DMS 273 treated with DMSO at 0.1 percent for 48 hours (cell line): ENCODE measurements at regions not wholly inside any gene's neighbourhood (a gene's known extent, or its start where the extent isn't known, plus 50 kb on each side); places are given as distances from the start of the nearest gene placed in this dataset.
"Not testable (repeated sequence)": the region's sequence is repeated elsewhere in the genome, so short reads cannot be mapped to it uniquely, and the experiment has no call there.

ENCODE experiments used
- DNase-seq: peaks from one replicate; lab custom pipeline; 2025; lab: John Stamatoyannopoulos, UW

DNA sequence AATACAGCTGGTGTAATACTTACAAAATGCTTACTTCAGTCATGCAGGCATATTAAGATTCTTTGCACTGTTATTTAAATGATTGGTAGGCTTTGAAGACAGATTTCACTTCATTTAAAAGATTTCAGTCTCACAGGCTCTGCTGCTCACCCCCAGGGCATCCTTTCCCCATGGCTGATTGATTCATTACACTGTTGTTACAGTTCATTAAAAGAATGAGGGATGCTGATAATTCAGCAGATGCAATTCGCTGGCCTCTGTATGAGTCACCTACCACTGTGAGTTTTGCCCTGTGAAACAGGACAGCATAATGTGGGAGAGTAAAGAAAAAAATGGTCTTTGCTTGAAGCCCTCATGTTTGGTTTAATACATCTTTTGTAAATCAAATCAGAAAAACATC lies 246.9 kb downstream of the CYLC2 start:
- DNase-seq = no peak

DNA sequence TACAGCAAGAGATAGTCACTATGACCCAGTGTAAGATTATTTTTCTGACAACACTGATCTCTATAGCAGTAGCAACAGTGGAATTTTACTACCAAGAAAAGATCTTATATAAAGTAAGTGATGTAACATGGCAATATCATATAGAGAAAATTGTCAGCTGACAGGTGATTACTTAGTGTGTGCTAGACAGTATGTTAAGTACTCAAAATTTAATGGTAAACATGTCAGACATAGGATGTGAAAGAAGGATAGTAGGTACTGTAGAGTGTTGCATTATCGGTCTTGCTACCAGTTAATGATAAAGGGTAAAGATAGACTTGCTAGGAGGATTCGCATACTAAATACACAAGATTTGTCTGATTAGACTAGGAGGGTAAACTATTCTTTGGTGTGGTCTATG lies 247.4 kb downstream of the CYLC2 start:
- no peak for DNase-seq

DNA sequence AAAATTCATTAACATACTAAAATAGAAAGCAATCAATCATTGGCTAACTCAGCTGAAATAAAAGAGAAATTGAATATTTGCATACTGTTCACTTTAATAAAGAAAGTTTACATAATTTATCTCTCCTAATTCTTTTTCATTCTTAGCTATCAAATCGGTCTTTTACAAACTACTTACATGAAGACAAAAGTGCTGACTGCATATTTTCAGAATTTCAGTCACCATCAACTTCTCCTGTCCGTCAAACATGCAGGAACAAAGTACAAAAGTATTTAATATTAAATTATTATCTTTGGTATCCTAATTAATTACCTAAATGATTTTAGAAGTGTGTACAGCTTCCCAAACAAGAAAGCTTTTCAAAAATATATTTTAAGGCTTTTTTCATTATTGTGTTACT lies 248.4 kb downstream of the CYLC2 start:
- DNase-seq = no peak

DNA sequence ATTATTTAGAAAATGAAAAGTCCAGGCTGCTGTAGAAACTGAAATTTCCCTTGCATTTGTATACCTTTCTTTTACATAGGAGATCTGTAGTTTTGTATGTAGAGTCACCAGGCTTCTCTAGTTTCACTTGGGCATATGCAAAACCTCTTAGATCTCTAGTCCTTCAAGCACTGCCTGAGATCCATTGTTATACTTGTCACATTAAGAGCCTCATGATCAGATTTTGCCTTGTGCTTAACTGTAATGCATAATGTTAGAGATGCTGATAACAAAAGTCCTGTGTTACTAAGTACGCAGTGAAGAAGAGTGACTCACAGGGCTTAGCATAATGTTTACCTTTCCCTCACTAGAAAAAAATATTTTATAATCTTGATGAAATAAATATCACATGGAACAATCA lies 250.2 kb downstream of the CYLC2 start:
- DNase-seq = no peak

DNA sequence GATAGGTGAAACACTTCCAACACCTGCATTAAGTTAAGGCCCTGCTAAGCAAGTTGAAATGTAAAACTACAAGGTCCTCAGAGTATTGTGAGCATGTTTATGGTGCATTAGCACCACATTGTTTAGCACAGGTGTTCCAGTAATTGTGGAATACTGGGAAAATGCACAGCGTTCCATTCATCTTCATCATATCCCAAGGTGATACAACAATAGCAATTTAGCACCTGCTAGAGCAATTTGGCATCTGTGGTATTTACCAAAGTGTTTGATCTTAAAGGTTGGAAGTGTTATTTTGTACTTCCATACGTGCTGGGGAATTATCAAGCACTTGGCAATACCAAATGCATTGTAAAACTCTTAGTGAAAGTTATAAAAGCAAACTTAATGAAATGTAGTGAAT lies 266.8 kb downstream of the CYLC2 start:
- DNase-seq = no peak

DNA sequence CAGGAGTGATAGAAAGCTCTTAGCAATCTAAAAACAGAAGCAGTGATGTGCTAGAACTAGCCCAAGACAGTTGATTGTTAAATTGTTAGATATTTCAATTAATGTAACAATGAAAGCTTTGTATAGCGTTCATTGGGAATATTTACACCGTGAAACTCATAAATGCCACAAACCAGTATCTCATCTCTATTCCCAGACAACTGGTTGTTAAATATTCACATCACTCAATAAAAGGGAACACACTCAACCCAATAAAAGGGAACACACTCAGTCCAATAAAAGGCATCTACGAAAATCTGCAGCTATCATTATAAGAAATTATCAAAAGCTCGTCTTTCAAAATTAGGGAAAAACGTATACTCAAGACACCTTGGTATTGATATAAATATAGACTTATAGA lies 270.9 kb downstream of the CYLC2 start:
- no peak for DNase-seq

DNA sequence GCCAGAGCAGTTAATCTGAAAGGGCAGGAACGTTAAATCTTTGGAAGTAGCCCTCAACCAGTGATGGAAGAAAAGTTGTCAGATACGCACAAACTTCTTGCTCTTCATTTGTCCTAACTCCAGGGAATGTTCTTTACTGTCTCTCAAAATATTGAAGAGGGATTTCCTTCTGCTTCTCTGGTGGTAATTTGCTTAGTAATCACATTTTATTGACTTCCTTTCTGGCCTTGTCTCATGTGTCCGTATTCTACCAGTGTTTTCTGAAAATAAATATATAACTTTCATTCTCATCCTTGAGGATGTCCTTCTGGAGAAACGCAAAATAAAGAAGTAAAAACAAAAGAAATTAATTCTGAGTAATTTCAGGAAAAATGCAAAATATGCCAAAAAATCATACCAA lies 282.1 kb downstream of the CYLC2 start:
- no peak for DNase-seq

DNA sequence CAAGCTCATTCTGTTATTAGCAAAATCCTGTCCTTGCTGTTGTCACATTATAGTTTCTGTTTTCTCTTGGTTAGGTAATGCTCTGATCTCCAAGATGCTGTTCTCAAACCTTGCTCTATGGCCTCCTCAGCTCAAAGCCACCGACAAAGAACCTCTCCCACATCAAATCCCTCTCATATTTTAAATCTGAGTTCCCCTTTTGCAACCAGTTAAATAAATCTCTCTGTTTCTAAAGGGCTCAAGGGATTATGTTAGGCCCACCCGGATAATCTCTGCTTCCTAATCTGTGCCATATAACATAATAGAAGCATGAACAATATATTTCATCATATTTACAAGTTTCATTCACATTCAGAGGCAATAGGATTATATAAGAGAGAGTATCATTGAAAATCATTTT lies 286.0 kb downstream of the CYLC2 start:
- no peak for DNase-seq

DNA sequence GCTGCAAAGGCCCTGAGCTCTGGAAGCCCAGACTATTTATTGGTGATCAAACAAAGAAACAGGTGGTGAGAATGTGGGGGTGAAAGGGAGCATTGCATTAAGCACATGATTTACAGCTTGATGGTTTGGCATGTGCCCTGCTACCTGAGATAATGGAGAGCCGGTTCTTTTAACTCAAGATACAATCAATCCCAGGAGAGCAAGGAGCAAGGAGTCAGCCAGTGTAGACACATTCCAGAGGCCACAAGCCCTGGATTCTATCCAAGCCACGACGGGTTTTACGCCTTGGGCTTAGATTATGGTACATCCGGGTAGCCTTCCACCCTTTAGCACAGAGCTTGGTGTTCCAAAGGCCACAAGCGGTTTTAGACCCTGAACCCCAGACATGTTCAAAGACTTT lies 292.2 kb downstream of the CYLC2 start:
- DNase-seq = no peak

DNA sequence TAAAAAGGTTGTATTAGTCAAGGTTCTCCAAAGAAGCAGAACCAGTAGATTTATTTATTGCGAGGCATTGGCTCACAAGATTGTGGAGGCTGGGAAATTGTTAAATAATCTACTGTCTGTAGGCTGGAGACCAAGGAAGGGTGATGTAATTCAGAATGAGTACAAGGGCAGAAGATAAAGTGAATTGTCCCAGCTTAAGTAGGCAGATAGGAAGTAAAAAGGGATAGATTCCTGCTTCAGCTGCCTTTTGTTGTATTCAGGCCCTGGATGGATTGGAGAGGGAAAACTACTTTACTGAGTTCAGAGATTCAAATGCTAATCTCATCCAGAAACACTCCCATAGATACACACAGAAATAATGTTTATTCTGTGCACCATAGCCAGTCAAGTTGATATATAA lies 301.1 kb downstream of the CYLC2 start:
- DNase-seq = no peak

DNA sequence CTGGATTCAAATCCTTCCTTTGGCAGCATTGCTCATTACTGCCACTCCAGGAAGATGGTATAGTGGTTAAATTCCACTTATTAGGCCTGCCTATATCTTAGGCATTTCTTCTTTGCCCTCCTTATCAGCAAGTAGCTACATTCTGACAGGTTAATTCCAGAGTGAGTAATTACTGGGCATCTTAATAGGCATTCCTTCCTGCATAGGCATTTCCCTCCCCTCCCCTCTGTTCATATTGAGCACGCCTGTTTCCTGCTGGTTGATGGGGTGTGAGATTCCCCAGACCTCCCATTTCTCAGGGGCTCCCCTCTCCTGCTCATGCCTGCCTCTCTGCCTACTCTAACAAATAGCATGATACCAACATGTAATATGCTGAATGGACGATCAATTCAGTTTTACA lies 305.9 kb downstream of the CYLC2 start:
- no peak for DNase-seq

DNA sequence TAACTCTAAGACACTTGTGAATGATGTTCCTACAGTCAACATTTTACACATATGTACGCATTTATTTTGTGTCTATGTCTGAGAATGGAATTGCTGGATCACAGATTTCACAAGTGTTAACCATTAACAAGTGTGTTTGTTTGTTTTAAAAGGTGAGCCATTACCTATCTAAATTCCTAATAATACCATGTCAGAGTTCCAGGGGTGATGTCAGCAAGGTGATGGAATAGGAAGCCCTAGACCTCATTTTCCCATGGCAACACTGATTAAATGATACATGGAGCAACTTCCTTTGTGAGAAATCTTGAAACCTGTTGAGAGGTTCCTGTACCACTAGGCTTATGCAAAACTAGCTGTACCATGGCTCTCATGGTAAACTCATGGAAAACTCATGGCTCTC lies 309.7 kb downstream of the CYLC2 start:
- DNase-seq = no peak

DNA sequence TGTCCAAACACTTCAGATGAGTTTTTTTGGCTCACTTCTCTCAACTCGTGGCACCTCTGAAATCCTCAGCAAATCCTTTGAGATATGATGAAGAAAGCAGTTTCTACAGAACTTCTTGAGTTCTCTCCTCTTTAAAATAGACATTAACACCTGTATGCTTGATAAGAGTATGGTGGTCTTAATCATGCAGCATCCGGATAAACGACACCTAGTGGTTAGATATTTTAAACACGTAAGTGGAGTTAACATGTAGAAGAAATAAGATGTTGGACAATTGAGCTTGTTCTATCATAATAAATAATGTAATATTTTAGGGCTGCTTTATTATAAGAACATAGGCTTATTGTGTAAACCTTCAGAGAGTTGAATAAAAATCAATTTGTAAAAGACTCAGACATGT lies 324.8 kb downstream of the CYLC2 start:
- no peak for DNase-seq

DNA sequence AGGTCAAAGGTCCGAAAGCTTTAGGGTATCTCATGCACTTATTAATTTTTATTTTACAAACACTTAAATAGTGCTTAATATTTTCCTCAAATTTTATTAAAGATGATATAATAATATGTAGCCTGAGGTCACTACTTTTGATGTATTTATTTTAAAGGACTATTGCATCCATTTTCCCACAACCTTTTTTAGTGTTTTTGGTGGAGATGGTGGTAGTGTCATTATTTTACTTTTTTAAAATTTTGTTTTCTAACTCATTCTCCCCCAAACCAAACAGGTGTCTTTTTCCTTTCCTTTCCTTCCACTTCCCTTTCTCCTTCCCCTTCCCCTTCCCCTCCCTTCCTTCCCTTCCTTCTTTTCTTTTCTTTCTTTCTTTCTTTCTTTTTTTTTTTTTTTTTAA lies 328.6 kb downstream of the CYLC2 start:
- no peak for DNase-seq

DNA sequence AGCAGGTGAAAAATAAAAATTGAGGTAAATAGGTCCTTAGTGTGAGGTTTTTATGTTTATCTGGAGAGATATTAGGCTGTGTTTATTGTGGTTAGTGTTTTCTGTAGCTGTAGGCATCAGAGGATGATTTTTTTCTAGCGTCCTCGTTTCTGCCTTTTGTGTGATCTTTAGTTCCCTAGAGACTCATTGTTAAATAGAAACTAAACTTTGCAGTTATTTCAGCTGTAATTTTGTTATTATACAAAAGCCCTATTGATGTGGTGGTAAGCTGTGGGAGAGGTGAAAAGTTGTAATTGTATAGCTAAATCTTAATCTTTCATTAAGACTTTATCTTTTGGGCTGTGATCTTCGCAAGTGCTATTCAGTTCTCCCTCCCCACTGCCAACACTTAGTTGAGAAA lies 340.3 kb downstream of the CYLC2 start:
- no peak for DNase-seq

DNA sequence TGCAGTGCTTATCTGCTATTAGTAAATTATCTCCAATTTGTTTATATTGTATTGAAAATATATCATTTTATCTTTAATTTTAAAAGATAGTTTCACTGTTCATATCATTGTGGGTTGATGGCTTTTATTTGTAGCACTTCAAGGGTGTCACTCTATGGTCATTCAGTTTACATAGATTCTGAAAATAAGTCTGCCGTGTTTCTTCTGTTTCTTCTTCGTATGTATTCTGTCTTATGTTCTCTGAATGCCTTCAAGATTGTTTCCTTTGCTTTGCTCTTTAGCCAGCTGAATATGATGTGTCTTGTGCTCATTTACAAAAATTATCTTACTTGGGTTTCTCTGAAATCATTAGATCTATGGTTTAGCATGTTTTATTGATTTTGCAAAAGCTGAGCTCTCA lies 359.9 kb downstream of the CYLC2 start:
- no peak for DNase-seq

DNA sequence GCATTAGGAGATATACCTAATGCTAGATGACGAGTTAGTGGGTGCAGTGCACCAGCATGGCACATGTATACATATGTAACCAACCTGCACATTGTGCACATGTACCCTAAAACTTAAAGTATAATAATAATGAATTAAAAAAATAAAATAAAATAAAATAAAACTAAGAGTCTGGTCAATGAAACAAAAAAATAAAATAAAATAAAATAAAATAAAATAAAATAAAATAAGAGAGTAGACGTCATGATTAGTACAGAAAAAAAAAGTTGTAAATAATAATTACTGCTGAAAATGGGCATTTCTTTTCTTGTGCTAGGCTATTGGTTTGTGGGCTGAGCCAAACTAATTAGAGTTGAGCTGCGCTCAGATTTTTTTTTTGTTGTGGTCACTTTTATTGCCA lies 362.8 kb downstream of the CYLC2 start:
- DNase-seq = not testable (repeated sequence)

DNA sequence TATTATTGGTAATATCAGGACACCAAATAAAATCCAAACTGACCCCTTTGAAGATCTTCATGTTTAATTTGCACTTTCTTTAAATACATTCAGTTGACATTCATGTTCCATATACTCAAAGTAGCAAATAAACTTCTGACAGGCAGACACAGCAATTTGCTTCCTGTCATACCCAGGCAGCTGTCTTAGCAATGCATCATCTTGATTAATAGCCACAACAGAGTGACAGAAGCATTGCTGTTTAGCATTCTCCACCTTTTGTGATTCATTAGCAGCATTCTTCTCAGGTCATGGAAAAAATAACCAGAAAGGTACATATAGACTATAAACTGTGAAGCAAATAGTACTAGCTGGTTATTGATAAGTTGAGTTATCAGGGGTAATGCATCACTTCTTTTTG lies 366.8 kb downstream of the CYLC2 start:
- DNase-seq = no peak

DNA sequence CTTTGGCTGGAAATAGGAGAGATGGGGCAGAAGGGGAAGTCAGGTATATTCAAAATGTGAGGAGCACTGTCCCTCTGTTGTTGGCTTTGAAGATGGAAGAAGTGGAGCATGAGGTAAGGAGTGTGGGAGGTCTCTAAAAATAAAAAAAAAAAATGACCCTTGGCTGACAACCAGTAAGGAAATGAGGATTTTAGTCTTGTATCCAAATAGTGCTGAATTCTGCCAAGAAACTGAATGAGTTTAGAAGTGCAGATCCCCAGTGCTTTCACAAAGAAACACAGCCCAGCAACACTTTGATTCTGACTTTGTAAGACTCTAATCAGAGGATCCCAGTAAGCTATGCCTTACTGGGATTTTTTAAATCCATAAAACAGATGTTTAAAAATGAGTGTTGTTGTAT lies 367.9 kb downstream of the CYLC2 start:
- DNase-seq = no peak

DNA sequence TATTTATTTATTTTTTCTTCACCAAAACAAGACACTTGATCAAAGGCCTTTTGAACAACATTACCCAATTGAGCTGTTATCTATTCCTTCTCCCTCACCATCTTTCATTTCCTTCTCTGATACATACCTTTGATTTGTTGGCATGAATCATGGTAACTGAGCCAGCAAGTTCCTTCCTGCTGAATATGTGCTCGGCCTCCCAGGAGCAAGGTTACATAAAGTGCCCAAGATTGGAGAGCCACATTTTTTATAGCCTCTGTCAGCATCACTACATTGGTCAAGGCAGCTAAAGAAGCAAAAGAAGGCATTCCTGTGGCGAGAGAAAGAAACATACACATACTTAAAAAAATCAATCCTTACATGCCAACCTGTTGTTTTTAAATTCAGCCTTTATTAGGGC lies 369.6 kb downstream of the CYLC2 start:
- no peak for DNase-seq

DNA sequence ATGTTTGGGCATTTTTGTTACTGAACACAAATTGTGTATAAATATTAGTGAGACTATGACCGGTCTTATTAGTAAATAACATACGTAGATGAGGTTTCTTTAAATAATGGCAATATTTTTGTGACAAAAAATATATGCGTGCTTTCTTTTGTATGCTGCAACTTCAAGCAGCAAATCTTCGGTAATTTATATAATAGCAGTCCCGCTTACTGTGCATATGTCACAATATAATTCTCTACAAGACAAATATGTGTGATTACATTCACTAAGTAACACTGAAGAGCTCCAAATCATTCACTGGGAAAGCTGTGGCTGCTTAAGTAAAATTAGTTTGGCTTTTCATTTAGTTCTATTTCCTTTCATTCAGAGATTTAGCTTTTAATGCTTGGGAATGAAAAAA lies 376.0 kb downstream of the CYLC2 start:
- DNase-seq = no peak

DNA sequence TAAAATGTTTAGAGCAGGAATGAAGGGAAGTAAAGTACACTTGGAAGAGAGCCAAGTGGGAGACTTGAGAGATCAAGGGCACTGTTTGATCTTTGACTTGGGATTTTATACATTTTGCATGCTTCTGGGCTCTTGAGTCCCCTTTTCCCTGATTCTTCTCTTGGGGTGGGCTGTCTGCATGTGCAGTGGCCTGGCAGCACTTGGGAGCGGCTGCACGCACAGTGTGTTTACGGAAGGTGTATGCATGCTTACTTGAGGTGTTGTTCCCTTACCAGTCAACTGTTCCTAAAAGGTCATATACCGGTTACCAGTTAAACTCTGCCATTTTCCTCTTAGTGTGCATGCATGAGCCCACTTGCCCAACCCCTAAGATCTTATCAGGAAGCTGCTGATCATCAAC lies 377.7 kb downstream of the CYLC2 start:
- no peak for DNase-seq

DNA sequence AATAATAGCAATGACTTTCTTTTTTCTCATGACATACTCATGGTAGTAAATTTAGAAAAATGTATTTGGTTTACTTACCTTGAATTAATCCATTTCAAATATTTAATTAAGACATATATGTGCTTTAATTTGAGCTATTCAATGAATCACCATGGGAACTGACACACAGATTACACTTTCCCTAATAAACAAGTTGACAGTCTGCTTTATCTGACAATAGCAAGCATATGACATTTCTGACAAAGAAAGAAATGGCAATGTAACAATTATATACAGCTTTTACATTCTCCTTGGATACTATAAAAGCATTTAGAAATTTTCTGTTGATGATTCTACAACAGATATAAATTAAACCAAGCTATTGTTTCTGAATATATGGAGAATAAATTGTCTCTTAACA lies 382.5 kb downstream of the CYLC2 start:
- no peak for DNase-seq

DNA sequence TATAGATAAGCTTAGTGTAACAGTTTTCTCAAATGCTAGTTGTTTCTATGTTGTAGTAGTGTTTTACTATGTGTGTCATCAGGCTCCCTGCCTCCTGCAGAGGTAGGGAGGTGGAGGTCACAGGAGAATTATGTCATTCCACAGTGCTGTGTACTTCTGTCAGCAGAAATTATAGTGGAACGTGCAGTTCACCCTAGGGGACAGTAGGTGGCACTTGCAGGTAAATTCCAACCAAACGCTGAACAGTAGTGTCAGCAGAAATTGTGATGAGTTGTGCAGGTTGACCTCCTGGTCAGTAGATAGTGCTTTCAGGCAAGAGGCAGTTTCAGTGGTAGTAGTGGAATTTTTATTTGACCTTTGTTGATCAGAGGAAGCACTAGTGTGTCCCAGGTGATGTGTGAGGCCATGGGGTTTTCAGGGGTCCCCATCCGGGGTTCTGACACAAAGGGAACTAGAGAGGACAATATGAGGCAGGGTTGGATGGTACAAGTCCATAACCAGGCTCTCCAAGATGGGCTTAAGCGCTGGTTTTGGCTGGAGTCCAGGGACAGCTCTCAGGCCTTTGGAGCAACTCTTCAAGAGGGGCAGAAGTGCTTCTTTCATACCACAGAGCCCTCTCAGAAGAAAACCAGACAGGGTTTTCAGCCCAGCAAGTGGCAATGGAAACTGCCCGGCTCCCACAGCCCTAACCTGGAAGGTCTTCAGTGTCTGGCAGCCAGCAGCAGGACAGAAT lies 402.9 kb downstream of the CYLC2 start:
- DNase-seq = no peak

DNA sequence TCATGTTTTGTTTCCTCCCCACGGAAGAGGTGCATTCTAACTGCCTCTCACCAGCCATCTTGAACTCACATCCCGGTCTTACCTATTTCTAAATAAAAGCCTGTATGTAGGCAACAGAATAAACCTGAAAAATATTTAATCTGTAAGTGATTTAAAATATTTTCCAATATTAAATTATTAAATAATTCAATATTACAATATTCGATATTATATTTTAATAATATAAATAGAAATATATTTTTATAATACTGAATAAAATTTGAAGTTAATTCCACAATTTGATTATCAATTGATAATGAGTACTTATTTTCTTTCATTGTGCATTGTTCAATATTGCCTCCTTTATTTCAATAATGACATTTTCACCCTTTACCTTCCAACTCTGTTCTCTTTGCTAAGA lies 404.4 kb downstream of the CYLC2 start:
- no peak for DNase-seq
